ENCODE measurements at regions not wholly inside any gene's neighbourhood (a gene's known extent, or its start where the extent isn't known, plus 50 kb on each side); places are given as distances from the start of the nearest gene placed in this dataset.

DNA sequence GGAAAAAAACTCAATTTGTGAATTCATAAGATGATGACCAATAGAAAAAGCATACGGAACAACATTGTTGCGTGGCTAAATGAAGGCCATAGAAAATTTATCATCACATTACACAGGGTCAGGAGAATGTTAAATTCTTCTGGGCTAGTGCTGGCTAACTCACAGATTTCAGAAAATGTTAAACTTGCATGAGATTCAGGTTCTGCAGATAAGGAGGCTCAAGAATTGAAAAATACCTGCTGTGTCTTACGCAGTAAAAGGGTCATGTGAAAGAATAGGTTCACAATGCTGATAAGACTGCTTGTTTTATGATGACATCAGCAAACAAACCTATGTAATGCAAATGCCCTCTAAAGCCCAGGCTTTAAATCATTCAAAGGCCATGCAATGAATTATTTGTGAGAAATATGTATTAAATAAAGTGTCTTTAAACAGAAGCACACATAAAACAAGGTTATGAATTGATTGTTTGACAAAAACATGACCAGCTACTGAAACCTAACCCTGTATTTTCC is 378.8 kb downstream of the USP25 start:
- TF ChIP-seq POLR2A (IDR thresholded peaks at IDR 0.05) (no peak), POLR2AphosphoS5 (IDR thresholded peaks at IDR 0.05) (no peak)
- TF ChIP-seq, protein P1, sequence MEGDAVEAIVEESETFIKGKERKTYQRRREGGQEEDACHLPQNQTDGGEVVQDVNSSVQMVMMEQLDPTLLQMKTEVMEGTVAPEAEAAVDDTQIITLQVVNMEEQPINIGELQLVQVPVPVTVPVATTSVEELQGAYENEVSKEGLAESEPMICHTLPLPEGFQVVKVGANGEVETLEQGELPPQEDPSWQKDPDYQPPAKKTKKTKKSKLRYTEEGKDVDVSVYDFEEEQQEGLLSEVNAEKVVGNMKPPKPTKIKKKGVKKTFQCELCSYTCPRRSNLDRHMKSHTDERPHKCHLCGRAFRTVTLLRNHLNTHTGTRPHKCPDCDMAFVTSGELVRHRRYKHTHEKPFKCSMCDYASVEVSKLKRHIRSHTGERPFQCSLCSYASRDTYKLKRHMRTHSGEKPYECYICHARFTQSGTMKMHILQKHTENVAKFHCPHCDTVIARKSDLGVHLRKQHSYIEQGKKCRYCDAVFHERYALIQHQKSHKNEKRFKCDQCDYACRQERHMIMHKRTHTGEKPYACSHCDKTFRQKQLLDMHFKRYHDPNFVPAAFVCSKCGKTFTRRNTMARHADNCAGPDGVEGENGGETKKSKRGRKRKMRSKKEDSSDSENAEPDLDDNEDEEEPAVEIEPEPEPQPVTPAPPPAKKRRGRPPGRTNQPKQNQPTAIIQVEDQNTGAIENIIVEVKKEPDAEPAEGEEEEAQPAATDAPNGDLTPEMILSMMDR (IDR thresholded peaks at IDR 0.05), result no peak

Data from prostate gland (tissue), 2 donors.